C4-2B (cell line): ENCODE measurements at regions not wholly inside any gene's neighbourhood (a gene's known extent, or its start where the extent isn't known, plus 50 kb on each side); places are given as distances from the start of the nearest gene placed in this dataset.

Experiments used
- ZFX ChIP-seq: fragments of 450-650 bp; IDR thresholded peaks from 2 replicates; pipeline ENCODE4 v1.6.1; 2017
- TF ChIP-seq, protein P1 (sequence below): fragments of 450-650 bp; conservative IDR thresholded peaks from 2 replicates; pipeline ENCODE4 v1.5.1; 2017; ENCODE audit warnings: mild to moderate bottlenecking

DNA sequence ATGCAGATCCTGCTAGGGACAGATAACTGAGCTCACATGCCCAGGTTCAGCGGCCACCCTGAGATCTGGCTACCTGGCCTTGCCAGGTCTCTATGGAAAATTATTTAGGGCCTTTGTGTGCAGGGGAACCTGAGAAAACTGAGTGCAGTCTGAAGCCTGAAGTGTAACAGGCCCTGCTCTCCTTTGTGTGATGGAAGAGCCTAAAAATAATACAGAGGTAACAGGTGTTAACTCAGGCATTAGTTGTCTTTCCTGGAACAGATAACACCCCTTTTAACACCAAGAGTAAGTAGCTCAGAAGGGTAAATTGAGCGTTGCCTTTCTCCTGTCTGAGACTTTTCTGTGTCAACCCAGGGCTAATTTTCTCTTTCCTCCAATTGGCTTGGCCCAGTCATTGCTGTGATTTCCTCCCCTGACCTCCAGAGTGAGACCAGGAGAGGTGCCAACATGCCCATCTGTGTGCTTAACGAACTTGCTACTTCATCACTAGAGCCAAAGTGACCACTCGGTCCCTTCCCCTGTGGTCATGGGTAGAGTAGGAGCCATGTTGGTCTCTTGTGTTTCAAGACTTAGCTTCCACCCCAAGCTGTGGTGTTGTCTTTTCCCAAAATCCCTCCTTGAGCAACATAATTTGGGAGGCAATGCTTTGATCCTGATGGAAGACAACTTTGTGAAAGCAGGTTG is 304.4 kb upstream of the JAG1 start:
- TF ChIP-seq, protein P1, sequence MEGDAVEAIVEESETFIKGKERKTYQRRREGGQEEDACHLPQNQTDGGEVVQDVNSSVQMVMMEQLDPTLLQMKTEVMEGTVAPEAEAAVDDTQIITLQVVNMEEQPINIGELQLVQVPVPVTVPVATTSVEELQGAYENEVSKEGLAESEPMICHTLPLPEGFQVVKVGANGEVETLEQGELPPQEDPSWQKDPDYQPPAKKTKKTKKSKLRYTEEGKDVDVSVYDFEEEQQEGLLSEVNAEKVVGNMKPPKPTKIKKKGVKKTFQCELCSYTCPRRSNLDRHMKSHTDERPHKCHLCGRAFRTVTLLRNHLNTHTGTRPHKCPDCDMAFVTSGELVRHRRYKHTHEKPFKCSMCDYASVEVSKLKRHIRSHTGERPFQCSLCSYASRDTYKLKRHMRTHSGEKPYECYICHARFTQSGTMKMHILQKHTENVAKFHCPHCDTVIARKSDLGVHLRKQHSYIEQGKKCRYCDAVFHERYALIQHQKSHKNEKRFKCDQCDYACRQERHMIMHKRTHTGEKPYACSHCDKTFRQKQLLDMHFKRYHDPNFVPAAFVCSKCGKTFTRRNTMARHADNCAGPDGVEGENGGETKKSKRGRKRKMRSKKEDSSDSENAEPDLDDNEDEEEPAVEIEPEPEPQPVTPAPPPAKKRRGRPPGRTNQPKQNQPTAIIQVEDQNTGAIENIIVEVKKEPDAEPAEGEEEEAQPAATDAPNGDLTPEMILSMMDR = no peak
- no peak for TF ChIP-seq ZFX
